Epithelial cell of proximal tubule (primary cell): ENCODE measurements at regions not wholly inside any gene's neighbourhood (a gene's known extent, or its start where the extent isn't known, plus 50 kb on each side); places are given as distances from the start of the nearest gene placed in this dataset.

Experiments
- DNase-seq: peaks from one replicate; pipeline ENCODE4 v3.0.0-alpha.2; 2011; ENCODE audit warnings: low read depth
- H3K4me3 ChIP-seq: 2 replicates; pipeline ENCODE4 v1.5.1; 2011; ENCODE audit warnings: low read depth, mild to moderate bottlenecking, low read length
- TF ChIP-seq, protein P1 (sequence below): conservative IDR thresholded peaks from 2 replicates; pipeline ENCODE4 v1.5.1; 2012; ENCODE audit warnings: low read depth, mild to moderate bottlenecking, low read length

- no peak overlapping the region for H3K4me3 ChIP-seq
- TF ChIP-seq, protein P1, sequence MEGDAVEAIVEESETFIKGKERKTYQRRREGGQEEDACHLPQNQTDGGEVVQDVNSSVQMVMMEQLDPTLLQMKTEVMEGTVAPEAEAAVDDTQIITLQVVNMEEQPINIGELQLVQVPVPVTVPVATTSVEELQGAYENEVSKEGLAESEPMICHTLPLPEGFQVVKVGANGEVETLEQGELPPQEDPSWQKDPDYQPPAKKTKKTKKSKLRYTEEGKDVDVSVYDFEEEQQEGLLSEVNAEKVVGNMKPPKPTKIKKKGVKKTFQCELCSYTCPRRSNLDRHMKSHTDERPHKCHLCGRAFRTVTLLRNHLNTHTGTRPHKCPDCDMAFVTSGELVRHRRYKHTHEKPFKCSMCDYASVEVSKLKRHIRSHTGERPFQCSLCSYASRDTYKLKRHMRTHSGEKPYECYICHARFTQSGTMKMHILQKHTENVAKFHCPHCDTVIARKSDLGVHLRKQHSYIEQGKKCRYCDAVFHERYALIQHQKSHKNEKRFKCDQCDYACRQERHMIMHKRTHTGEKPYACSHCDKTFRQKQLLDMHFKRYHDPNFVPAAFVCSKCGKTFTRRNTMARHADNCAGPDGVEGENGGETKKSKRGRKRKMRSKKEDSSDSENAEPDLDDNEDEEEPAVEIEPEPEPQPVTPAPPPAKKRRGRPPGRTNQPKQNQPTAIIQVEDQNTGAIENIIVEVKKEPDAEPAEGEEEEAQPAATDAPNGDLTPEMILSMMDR = no peak
- DNase-seq = no peak
Observed at GRCh38 chr21:28358170-28358569, 634.5 kb downstream of the LTN1 start.

DNA sequence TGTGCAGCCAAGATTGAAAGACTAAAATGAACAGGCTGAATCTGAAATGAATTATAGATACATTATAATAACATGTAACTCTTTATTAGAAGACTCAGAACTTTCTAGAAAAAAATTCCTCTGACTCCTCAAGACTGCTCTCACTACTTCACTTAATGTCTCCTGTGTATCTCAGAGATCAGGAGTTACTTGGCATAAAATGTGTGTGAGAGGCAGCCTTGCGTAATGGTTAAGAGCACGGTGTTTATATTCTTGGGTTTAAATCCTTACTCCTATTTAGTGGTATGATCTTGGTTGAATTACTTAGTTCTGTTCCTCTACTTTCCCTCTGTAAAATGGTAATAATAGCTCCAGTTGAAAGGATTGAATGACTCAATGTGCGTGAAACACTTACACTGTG lies 634.9 kb downstream of the LTN1 start:
- TF ChIP-seq, protein P1 = no peak
- DNase-seq = no peak
- no peak overlapping the region for H3K4me3 ChIP-seq

DNA sequence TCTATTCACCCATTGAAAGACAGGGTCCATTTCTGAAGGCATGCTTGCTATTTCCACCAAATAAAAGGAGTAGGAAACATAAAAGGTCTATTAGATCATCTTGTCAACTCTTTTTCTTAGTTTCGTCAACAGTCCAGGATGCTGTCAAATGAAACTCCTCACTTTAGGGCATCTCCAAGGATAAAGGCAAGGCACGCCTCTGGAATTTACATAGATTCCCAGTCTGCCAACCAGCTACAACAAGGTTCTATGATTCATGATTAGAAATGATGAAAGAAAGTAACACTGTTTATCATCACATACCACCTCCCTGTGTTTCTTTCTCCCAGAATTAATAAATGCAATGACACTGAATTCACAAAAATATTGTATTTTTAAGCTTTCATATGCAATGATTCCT lies 636.3 kb downstream of the LTN1 start:
- H3K4me3 ChIP-seq = no peak overlapping the region
- TF ChIP-seq, protein P1 = no peak
- no peak for DNase-seq

GRCh38 chr21:28345934-28346333 lies 646.7 kb downstream of the LTN1 start:
- DNase-seq = no peak
- no peak overlapping the region for H3K4me3 ChIP-seq
- TF ChIP-seq, protein P1 = no peak

DNA sequence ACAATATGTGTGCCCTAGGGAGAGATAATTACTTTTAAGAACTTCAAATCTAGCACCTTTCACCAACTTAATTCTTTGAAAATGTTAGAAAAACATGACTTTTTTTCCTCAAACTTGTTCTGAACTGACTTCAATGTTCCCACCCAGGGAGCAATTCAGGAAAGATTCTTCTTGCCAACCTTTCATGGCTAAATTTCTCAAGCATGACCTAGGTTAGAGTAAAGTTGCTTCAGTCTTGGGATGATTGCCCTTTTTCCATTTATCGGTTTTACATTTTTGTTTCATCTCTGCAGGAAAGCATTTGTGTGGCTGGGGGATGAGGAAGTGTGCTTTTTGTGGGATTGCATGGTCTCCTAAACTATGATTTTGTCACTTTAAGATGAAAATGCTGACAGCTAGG lies 647.7 kb downstream of the LTN1 start:
- TF ChIP-seq, protein P1 = no peak
- no peak for DNase-seq
- no peak overlapping the region for H3K4me3 ChIP-seq

DNA sequence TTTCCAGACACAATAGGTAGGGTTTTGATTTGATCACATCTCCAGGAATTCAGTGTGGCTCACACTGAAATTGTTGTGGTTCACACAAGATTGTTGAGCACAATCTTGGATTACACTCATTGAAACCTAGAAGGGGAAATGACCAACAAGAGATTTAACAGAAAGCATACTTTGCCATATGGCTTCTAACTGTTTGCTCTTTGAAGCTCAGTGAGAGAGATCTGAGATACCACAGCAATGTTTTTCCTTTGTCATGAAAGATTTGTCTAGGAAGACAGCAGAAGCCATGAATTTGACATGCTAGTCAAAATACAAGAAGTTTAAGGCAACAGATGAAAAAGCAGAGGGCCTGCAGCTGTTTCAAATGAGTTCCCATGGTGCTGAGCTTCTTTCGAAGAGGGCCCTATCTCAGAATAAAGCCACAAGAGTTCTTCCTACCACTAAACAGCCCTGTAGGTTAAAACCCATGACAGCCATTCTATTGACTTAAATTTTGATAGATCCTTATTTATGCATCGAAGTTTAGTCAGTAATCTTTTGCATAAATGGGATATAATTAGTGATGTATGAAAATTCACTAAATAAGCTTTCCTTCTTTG lies 650.4 kb downstream of the LTN1 start:
- H3K4me3 ChIP-seq = no peak overlapping the region
- no peak for DNase-seq
- TF ChIP-seq, protein P1 = no peak

- H3K4me3 ChIP-seq = no peak overlapping the region
- DNase-seq = no peak
- TF ChIP-seq, protein P1 = no peak
Observed at GRCh38 chr21:28339403-28339802, 653.3 kb downstream of the LTN1 start.
